BE2C (cell line): ENCODE measurements at regions not wholly inside any gene's neighbourhood (a gene's known extent, or its start where the extent isn't known, plus 50 kb on each side); places are given as distances from the start of the nearest gene placed in this dataset.

Experiments
- DNase-seq: peaks from one replicate; pipeline ENCODE4 v3.0.0-alpha.2; 2020
- H3K27me3 ChIP-seq: fragments of 250-450 bp; sonication (Bioruptor Pico); 2 replicates; pipeline ENCODE4 v1.5.1; 2020; ENCODE audit warnings: mild to moderate bottlenecking
- H3K36me3 ChIP-seq: fragments of 250-450 bp; sonication (Bioruptor Pico); 2 replicates; pipeline ENCODE4 v1.5.1; 2020; ENCODE audit warnings: mild to moderate bottlenecking
- H3K4me1 ChIP-seq: fragments of 250-450 bp; sonication (Bioruptor Pico); 2 replicates; pipeline ENCODE4 v1.5.1; 2020
- H3K4me3 ChIP-seq: 2 replicates; pipeline ENCODE4 v1.5.1; 2011; ENCODE audit warnings: low read depth, low read length
- H3K9me3 ChIP-seq: fragments of 250-450 bp; sonication (Bioruptor Pico); 2 replicates; pipeline ENCODE4 v1.5.1; 2020
- TF ChIP-seq, protein P1 (sequence below): IDR thresholded peaks from 2 replicates; pipeline ENCODE4 v1.5.1; 2012; ENCODE audit warnings: mild to moderate bottlenecking, low read depth, low read length

DNA sequence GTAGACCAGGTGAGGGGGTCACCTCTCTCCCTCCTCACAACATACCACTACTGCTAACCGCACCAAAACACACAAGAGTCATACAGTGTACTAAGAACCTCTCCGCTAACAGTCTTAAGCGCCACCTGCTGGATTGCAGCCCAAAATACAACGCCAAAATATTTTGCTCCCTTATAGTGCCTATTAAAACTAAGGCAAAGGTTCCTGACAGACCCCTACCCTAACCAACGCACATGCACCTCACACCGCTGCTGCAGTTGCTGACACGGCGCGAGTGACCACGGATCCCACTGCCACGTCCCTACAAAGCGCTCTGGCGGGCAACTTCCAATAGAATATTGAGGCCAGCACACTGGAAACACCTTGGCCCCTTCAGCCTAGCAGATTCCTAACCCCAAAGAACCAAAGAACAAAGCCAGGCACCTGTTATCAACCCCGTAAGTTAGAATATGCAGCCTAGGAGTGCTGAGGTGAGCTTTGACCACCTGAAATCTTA is 563.6 kb upstream of the SEMA3D start:
- Histone ChIP-seq H3K9me3 (peaks cover 4% of the 10 kb centered on the region; the same call in 1 of the 2 replicates), H3K36me3 (no peaks in the 10 kb centered on the region), H3K4me3 (no peak overlapping the region), H3K27me3 (no peaks in the 10 kb centered on the region), H3K4me1 (no peaks in the 10 kb centered on the region)
- DNase-seq = peak; percentile 61
- TF ChIP-seq, protein P1, sequence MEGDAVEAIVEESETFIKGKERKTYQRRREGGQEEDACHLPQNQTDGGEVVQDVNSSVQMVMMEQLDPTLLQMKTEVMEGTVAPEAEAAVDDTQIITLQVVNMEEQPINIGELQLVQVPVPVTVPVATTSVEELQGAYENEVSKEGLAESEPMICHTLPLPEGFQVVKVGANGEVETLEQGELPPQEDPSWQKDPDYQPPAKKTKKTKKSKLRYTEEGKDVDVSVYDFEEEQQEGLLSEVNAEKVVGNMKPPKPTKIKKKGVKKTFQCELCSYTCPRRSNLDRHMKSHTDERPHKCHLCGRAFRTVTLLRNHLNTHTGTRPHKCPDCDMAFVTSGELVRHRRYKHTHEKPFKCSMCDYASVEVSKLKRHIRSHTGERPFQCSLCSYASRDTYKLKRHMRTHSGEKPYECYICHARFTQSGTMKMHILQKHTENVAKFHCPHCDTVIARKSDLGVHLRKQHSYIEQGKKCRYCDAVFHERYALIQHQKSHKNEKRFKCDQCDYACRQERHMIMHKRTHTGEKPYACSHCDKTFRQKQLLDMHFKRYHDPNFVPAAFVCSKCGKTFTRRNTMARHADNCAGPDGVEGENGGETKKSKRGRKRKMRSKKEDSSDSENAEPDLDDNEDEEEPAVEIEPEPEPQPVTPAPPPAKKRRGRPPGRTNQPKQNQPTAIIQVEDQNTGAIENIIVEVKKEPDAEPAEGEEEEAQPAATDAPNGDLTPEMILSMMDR = peak; percentile 87

DNA sequence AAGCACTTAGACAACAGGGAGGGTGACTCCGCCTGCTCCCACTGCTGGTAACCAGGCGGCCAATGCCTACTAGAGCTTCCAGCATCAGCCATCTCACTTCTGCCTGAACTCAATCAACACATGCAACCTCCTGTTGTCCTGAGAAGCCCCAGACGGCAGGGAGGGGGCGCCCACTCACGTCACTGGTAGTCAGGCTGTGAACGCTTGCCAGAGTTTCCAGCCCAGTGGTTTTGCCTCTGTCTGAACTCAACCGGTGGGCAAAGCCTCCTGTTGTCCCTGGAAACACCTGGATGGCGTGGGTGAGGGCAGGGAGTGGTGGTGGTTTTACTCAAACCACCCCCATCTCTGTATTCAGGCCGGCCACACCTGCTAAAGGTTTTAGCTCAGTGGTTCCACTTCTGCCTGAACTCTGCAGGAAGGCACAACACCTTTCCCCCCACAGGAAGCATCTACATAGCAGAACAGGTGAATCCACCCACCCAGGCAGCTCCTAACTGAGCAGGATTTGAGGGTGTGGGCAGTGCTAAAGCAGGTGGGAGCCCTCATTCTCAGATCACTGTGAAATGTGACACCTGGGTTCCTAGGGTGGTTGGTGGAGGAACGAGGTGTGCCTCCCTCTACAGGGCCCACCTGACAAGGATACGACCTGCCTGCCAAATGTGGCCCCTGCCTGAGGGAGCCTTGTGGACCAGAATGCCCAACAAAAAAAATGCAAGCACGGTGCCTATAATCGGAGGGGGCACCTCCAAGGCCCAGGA is 563.0 kb upstream of the SEMA3D start:
- Histone ChIP-seq H3K4me3 (no peak overlapping the region), H3K27me3 (no peaks in the 10 kb centered on the region), H3K9me3 (peaks cover 4% of the 10 kb centered on the region; the same call in 1 of the 2 replicates), H3K4me1 (no peaks in the 10 kb centered on the region), H3K36me3 (no peaks in the 10 kb centered on the region)
- TF ChIP-seq, protein P1 = no peak
- no peak for DNase-seq

DNA sequence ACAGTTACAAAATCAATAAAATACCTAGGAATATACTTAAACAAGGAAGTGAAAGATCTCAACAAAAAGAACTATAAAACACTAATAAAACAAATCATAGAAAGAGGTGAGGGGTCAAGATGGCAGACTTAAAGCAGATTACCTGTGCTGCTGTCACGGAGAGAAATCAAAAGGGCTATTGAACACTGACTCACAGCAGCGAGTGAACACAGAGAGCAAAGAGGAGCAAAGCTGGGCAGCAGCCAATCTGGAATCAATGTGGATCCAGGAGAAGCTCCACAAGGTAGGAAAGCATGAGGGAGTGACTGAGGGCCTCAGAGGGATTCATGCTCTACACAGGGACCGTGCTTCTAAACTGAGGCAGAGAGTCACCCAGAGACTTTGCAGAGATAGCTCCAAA is 562.0 kb upstream of the SEMA3D start:
- Histone ChIP-seq H3K4me3 (no peak overlapping the region), H3K9me3 (peaks cover 4% of the 10 kb centered on the region; the same call in 1 of the 2 replicates), H3K36me3 (no peaks in the 10 kb centered on the region), H3K4me1 (no peaks in the 10 kb centered on the region), H3K27me3 (no peaks in the 10 kb centered on the region)
- TF ChIP-seq, protein P1 = no peak
- DNase-seq = no peak

DNA sequence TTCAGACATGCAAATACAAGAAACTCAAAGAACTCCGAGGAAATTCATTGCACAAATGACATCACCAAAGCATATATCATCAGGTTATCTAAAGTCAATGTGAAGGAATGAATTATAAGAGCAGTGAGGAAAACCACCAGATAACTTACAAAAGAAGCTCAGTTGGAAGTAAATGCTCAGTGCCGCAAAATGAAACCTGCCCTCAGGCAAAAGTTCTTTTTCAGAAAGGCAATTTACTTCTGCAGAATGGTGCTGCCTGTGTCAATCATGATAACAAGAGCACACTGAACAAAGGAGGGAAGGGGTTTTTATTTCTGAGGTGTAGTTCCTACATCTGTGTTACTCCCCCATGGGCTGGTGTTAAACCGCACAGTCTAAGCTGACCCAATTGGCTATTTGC is 550.6 kb upstream of the SEMA3D start:
- Histone ChIP-seq H3K36me3 (no peaks in the 10 kb centered on the region), H3K4me1 (no peaks in the 10 kb centered on the region), H3K9me3 (no peaks in the 10 kb centered on the region), H3K27me3 (no peaks in the 10 kb centered on the region), H3K4me3 (no peak overlapping the region)
- no peak for DNase-seq
- TF ChIP-seq, protein P1 = no peak

DNA sequence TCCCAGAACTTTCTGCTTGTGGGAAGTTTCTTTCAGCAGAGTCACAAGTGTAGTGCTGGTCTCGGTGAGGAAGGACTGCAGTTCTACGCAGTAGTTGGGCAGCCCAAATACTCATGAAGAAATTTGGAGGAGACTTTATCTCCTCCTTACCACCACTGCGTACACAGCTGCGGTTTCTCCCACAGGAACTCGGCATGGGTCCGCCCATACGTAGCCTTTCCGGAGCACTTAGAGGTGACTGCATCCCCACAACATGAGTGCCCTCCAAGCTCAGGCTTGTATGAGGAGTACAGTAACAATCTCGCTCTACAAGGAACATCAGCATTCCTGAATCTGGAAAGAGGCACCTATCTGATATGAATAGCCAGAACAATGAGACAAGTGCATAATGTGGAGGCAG is 549.2 kb upstream of the SEMA3D start:
- peaks cover 6% of the 10 kb centered on the region for H3K4me1 ChIP-seq
- TF ChIP-seq, protein P1 = no peak
- no peak for DNase-seq
- H3K4me3 ChIP-seq = no peak overlapping the region
- H3K27me3 ChIP-seq = no peaks in the 10 kb centered on the region
- no peaks in the 10 kb centered on the region for H3K9me3 ChIP-seq
- H3K36me3 ChIP-seq = no peaks in the 10 kb centered on the region

DNA sequence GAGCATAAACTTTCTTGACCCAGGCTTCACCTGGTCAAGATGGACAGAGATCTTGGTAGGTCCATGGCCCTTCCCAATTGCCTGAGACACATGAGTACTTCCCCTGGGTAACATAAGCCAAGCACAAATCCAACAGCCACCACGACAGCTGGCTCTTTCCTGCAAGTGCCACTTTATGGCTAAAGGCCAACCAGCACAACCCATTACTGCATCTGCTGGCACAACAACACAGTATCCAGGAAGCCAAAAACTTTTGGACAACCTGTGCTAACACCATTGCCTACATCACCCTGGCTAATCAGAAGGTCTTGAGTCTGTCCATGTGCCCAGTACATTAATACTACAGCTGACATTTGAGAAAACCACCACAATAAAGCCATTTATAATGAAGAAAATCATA is 548.0 kb upstream of the SEMA3D start:
- TF ChIP-seq, protein P1 = no peak
- Histone ChIP-seq H3K4me1 (peaks cover 10% of the 10 kb centered on the region), H3K27me3 (no peaks in the 10 kb centered on the region), H3K4me3 (no peak overlapping the region), H3K9me3 (no peaks in the 10 kb centered on the region), H3K36me3 (no peaks in the 10 kb centered on the region)
- DNase-seq = no peak
